NCI-H69 (cell line): ENCODE measurements at regions not wholly inside any gene's neighbourhood (a gene's known extent, or its start where the extent isn't known, plus 50 kb on each side); places are given as distances from the start of the nearest gene placed in this dataset.

ENCODE experiments used
- DNase-seq: peaks from one replicate; lab custom pipeline; 2025; lab: John Stamatoyannopoulos, UW

DNA sequence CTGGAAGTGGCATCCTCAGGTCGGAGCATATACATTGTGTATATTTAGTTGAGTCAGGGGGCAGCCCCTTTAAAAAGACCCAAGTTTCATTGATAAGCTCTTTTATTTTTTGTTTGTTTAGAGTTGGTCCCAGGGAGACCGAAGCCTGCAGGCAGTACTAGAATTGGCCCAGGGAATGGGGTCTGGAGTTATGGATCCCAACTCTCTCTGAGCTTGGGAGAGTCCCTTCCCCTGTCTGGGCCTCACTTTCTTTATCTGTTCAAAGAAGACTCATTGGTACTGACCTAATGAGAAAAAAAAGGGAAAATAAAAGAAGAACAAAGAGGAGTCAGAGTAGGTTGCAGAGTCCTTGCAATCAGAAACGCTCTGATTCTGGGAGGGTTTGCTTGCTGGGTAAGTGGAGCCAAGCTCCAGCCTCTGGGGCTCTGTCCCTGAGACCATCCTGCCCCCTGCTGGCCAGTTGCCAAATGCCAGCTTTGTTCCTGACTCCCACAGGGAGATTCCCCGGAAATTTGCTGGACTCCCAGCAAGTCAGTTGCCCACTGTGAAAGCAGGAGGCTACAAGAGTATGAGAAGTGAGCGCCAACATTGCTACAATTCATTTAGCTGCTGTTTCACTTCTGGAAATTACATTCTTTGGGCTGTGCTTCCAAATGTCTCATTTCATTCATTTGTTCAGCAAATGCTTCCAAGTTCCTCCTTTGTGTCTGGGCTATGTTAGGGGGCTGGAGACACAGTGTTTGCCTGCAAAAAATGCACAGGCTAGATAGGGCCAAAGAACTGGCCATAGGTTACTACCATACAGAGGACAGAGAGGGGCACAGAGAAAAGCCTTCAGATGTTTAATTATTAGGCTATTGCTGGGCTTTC lies 156.2 kb downstream of the MELK start:
- peak; percentile 86 for DNase-seq

DNA sequence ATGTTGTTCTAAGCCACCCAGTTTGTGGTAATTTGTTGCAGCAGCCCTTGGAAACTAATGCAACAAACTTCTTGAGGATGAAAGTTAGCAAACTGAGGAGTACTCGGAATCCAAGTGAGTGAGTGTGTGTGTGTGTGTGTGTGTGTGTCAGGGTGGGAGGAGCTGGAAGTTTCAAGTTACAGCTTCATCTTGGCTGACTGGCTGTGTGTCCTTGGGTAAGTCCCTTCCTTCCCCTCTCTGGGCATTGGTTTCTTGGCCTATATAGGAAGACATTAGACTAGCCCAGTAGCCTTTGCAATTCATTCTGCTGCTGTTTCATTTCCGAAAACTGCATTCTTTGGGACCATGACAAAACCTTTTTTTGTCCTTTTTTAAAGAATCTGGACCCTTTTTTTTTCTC lies 157.2 kb downstream of the MELK start:
- no peak for DNase-seq

DNA sequence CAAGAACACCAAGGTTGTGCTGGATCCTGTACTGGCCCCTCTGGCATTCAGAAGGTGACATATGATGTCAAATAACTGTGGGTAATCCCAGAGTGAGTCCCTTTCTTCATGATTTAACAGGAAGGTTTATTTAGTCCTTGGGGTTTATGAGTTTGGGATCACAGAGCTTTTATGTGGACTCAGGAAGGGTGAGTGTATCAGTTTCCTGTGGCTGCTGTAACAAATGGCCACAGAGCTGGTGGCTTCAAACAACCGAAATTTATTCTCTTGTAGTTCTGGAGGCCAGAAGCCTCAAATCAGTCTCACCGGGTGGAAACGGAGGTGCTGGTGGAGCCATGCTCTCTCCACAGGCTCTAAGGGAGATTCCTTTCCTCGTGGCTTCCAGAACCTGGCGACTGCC lies 157.7 kb downstream of the MELK start:
- DNase-seq = no peak

DNA sequence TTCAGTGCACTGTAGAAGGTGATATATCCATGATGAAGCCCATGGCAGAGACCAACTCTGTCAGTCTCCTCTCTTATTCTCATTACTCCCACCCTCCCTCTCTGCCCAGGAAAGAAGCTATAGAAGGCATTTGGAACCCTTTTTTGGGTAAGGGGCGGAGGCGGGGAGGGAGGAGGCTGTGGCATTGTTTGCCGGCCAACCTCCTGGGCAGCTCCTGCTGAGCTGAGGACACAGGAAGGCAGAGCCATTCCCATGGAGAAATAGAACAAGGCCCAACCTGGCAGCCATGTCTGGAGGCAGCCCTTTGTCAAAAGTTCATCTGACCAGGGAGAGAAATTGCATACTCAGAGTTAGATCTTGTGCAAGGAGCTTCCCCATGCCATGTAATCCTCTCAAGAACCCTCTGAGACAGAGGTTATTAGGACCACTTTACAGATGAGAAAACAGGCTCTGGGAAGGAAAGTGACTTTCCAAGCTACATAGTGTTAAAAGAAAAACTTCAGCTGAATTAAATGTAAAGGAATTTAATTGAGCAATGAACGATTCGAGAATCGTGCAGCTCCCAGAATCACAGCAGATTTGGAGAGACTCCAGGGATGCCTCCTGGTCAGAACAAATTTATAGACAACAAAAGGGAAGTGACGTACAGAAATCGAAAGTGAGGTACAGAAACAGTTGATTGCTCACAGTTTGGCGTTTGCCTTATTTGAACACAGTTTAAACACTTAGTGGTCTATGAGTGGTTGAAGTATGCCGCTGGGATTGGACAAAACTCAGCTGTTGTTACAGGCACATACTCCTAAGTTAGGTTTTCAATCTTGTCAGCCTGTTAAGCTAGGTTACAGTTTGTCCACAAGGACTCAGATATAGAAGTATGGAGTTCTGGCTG lies 158.6 kb downstream of the MELK start:
- peak; percentile 53 for DNase-seq

DNA sequence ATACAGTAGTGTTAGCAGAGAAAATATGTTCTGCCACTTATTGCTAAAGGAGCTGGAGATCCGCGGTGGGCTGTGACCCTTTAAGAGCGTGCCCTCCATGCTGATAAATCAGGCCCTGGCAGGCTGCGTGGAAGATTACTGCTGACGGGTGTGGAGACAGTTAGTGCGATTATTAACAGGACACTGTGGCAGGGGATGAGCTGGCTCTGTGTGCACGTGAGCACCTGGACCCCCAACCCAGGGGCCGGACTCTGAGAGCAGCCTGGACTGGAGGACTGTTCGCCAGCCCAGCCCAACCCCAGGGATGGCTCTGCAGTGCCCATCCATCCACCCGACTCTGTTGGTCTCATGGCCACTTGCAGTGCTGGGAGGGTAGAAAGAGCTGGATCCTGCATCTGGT lies 162.0 kb downstream of the MELK start:
- DNase-seq = no peak

DNA sequence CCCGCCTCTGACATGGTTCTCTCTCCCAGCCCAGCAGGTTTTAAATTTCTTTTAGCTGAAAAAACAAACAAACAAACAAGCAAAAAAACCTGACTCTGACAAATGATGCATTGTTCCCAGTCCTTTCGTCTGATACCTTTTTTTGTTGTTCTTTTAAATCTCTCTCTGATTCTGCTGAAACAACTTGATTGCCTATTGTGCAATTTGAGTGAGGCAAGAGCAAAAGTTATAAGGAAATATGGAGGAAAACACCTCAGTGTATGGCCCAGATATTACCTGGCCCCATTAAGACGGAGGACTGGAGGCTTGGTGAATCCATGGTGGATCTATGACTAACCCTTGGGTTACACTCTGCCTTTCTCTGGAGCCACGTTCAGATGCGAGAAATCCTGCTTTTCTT lies 164.0 kb downstream of the MELK start:
- DNase-seq = no peak

DNA sequence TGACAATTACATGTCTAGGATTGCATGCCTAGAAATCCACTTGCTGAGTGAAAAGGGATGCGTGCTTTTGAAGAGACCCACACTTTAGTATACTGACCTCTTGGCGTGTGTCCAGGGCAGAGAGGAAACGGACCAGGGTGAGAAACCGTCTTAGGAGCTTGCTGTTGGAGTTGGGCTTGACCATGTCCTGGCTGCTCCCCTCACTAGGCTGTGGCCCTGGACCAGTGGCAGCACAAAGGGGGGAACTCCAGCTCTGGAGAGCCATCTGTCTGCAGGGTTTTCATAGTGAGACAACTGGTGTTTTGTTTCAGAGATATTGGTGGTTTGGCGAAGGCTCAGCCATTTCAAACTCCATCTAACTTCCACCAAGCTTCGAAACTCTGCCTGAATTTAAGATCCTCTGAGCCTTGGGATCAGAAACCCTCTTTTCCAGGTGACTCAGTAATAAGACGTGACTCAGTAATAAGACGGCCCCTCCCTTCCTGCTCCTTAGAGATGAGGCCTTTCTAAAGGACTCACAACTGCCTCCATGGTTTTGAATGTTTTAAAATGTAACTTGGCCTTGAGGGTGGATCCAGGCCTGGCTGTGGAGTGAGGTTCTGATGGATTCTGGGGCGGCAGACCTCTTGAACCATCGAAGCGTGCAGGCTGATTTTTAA lies 165.8 kb downstream of the MELK start:
- peak; percentile 18 for DNase-seq

DNA sequence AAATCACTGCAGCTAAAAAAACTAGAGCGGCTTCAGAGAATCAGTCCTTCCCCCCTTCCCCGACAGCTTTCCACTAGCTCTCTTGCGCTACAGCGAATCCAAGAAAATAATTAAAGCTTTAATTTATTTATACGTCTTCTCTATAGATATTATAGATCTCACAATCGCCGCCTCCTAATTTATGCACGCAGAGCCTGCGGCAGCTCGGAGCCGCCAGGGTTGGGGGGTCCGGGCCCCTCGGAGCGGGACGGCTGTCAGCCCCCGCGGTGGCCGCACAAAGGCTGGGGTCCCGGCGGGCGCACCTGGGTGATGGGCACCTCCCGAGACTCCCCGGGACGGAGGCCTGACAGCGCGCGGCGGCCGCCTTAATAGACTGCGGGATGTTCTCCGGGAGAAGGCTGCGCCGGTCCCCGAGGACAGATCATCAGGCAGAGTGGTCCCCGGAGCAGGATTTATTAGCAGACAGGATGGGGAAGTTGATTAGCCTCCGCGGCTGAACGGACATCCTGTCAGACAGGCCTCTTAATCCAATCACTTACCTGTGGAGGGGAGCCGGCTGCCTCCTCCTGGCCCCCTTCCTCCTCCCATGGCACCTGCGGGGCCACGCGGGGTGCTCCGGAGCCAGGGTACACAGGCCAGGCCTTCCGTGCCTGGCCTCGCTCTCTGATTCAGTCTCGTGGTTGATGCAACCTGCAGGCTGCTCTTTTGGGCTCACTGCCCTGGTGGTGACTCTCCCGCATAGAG lies 166.8 kb downstream of the MELK start:
- peak; percentile 29 for DNase-seq

DNA sequence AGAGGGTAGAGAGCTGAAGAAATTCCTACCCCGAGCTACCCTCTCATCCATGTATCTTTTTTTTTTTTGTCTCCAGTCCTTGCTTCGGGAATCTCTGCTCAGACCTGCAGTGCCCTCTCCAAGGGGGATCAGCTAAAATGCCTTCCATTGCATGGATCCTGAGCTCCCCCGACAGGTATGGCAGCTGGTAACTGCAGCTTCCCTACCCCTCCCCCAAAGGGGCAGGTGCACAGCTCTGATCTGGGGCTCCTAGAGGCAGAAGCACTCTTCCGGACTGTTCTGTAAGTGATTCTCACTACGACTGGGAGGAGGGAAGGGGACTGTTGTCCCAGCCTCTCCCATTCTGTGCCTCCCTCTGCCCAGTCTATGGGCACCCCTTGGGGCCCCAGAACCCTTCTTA lies 169.6 kb downstream of the MELK start:
- peak; percentile 33 for DNase-seq

DNA sequence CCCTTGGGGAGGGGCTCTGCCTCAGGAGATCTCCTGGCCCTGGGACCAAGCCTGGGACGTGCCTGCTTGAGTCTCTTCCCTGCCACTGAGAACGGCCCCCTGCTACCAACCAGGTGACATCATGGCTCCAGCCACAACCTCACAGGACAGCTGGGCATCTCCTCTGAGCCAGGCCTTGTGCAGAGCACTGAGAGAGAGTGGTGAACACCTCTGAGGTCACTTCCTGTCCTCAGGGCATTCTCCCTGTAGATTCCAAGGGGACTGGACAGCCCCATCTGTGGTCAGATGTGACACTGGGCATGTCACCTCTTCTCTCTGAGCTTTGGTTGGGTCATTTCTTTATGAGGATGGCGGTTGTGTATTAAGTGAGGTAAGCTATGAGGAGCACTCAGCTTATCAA lies 172.0 kb downstream of the MELK start:
- DNase-seq = peak; percentile 24

DNA sequence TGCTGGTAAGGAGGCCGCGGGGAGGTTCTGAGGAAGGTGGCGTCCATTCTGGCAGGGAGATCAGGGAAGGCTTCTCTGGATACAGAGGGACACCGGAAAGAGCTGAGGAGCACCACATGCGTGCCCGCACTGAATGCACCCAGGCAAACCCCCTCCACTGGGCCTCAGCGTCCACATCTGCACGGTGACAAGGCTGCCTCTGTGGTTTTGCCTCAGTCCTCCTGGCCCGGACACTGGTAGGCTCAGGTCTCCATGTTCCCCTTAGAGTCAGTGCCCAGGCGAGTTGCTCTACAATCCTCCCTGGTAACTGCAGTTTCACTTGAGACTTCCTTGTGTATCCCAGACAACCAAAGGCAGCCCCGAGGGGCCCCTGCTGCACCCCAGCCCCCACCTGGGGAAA lies 173.3 kb downstream of the MELK start:
- no peak for DNase-seq

DNA sequence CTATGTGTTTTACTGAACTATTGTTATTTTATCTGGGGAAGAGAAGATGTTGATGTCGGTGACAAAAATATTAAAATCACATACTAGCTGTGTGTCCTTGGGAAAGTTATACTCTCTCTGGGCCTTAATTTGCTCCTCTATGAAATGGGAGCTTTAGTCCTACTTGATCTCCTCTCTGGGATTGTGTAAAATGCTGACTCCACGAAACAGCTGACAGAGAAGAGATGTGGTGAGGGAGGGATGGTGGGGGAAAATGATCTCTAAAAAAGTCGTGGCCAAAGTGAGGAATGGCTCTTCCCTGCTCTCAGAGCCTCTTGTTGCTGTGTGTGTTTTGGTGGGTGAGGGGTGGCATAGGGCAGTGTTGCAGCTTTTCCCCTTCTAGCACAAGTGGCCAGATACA lies 173.7 kb downstream of the MELK start:
- DNase-seq = no peak

DNA sequence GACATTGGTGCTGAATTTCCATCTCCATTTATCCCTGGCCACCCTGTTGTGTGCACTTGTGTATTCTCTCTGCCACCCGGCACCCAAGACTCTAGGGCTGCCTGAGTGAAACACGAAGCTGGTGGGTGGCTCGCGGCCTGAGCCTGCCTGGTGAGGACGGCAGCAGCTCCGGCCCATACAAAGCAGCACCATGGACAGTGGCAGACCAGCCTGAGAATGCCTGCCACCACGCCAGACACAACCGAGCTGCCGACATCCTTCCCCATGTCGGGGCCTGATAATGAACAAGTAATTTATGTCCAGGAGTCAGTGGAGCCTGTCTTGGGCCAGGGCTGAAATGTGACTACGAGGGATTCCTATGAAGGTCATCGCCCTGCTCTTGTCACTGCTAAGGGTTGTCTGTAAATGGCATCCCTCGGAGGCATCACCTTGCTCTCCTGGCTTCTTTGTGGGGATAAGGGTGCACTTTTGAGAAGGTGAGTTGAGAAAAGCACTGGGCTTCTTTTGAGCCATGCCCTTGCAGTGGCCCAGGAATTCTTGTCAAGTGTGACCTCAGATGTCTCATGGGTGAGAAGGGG lies 175.7 kb downstream of the MELK start:
- DNase-seq = no peak

DNA sequence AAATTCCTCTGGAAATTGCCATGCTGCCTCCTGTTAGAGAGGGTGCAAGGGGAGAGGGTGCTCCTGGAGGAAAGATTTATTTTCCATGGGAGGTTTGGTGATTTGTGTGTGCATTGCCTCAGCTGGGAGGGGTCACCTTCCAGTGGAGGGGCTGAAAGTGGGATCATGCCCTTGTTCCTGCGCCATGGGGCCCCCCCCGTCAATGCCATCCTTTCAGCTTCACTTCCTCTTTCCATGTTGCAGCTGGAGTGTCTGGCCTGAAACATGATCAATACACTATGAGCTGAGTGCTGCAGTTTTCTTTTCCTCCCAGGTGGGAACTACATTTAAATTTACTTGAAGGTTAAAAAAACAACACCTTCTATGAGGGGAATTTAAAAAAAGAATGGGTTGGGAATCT lies 176.8 kb downstream of the MELK start:
- DNase-seq = no peak

DNA sequence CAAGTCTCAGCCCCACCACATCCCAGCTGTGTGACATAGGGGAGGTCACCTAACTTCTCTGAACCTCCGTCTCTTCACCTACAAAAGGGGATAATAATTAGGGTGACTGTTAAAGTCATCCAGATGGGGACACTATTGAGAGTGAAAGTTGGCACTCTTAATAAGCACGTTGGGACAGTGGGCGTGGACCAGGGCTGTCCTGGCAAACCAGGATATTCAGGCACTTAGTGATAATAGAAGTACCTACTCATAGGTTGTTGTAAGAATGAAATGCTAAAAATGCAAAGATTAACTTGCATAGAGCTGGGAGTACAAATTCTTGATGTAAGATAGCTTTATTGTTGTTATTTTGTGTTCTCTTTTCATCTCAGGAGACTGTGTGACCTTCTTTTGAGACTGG lies 177.9 kb downstream of the MELK start:
- DNase-seq = no peak

DNA sequence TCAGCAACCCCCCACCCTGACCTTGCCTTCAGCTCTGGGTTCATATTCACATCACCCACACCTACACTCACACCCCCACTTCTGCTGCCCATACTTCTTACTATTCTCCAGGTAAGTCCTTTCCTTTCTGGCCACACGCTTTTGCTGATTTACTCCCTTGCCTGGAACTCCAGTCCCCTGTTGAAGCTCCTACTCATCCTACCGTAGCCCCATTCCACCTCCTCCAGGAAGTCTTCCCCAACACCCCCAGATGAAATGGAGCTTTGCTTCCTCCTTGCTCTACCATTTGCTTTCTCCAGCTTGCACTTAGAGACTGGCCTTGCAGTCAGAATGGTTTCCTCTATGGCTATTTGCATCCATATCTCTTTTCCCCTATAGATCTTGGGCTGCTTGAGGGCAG lies 182.3 kb downstream of the MELK start:
- DNase-seq = no peak

DNA sequence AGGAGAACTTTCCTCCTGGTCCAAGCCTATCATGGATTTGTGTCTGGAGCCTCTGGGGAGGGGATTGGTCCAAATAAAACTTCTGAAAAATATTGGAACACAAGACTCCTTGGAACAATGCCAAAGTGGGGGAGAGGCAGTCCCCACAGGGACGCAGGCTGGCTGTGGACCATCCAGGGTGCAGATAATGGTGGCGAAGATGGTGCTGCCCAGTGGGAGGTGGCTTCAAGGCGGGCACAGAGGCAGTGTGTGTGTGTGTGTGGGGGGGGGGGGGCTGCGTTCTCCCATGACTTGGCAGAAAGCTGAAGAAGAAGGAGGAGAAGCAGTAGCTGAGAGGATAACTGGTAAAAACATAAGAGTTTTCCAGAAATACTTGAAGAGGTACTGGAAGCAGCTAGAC lies 186.4 kb downstream of the MELK start:
- peak; percentile 57 for DNase-seq

DNA sequence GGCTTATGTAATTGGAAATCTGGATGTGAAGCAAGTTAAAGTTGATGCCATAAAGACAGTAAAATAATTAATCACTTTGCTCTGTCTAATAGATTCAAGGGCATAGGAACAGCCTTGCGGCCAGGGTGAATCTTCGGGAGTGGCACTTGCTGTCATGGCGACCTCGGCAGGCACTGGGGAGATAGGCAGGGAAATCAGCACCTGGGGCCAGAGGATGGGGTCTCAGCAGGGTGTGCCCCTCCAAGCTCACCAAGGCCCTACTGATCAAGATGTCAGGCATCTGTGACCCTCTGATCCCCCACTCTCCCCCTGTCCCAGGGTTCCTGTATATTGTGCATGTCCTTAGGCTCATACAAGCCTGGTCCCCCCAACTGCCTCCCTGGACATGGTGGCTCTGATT lies 187.3 kb downstream of the MELK start:
- no peak for DNase-seq

DNA sequence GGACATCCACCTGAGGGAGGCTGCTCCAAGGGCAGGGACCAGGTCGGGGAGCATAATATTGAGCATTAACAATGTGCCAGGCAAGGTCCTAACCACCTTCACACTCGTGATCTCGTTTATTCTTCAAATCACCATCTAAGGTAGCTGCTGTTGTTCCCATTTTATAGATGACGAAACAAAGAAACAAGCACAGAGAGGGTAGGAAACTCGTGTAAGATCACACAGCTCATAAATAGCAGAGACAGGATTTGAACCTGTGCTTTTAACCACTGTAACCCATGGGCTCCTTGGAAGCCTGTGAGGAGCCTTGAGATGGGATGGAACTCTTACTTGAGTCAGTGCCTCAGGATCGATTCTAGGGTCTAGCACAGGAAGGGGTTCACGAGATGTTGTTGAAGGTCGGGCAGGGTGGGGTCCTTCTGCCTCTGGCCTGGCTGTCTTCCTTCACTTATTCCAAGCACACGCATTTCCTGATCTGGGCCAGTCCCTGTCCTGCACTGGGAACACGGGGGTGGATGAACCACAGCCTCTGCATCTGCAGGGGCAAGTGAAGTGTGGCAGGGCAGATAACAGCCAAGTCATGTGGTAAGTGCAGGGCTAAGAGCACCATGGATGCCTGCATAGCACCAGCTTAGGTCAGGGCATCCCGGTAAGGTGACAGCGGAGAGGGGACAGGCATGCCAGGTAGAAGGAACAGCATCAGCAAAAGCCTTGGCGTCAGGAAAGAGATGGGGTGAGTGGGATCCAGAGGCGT lies 188.1 kb downstream of the MELK start:
- no peak for DNase-seq

DNA sequence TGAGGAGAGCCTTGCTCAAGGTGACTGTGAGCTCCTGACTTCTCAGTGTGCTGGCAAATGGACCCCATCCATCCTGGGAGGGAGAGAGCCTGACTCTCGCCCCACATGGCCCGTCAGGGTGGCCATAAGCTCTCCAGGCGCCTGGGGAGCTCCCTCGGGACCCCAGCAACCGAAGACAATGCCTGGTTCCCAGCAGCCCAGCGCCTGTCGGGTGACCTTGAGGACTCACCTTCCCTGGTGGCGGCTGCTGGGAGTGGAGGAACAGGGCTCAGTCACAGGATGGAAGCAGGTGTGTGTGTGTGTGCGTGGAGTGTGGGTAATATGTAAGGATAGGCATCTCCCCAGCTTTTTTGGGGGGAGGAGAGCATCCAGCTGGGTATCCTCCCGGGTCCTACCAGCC lies 190.3 kb downstream of the MELK start:
- DNase-seq = peak; percentile 39

DNA sequence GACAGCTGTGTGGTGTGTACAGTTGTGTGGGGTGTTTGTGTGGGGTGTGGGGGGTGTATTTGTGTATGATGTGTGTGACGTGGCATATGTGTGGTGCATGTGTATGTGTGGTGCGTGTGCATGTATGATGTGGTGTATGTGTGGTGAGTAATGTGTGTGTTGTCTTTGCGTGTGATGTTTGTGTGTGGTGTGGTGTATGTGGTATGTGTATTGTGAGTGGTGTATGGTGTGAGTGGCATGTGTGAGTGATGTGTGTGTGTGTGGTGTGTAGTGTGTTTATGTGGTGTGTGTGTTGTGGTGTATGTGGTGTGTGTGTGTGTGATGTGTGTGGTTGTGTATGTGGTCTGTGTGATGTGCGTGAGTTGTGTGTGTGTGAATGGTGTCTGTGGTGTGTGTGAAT lies 191.1 kb downstream of the MELK start:
- no peak for DNase-seq
